ENCODE measurements at regions not wholly inside any gene's neighbourhood (a gene's known extent, or its start where the extent isn't known, plus 50 kb on each side); places are given as distances from the start of the nearest gene placed in this dataset.

GRCh38 chr2:117635481-117635880 is 179.0 kb upstream of the DDX18 start:
- TF ChIP-seq, protein P1, sequence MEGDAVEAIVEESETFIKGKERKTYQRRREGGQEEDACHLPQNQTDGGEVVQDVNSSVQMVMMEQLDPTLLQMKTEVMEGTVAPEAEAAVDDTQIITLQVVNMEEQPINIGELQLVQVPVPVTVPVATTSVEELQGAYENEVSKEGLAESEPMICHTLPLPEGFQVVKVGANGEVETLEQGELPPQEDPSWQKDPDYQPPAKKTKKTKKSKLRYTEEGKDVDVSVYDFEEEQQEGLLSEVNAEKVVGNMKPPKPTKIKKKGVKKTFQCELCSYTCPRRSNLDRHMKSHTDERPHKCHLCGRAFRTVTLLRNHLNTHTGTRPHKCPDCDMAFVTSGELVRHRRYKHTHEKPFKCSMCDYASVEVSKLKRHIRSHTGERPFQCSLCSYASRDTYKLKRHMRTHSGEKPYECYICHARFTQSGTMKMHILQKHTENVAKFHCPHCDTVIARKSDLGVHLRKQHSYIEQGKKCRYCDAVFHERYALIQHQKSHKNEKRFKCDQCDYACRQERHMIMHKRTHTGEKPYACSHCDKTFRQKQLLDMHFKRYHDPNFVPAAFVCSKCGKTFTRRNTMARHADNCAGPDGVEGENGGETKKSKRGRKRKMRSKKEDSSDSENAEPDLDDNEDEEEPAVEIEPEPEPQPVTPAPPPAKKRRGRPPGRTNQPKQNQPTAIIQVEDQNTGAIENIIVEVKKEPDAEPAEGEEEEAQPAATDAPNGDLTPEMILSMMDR (IDR thresholded peaks at IDR 0.05): no peak
- TF ChIP-seq POLR2A (IDR thresholded peaks at IDR 0.05): no peak

Data from suprapubic skin (tissue), 3 donors.